ENCODE measurements at regions not wholly inside any gene's neighbourhood (a gene's known extent, or its start where the extent isn't known, plus 50 kb on each side); places are given as distances from the start of the nearest gene placed in this dataset.
"Not testable (repeated sequence)": the region's sequence is repeated elsewhere in the genome, so short reads cannot be mapped to it uniquely, and the experiment has no call there.

DNA sequence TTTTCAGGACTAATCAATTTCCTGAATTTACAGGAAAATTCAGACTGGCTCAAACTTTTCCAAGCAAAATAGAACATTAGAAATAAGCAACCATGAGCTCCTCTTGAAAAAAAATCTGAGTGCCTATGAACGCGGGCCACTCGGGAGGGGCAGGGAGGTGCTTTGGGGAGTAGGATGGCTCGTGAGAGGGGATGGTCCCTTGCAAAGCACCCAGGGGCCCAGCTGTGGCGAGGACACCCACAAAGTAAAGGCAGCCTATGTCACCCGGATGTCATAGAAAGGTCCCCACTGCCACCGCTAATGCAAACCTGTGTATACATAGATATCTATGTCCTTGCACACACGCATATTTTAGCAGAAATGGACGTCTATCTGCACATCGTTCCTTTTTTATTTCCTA, 309.9 kb downstream of the ADGRD1 start:
- H3K27me3 ChIP-seq = no peaks in the 10 kb centered on the region

DNA sequence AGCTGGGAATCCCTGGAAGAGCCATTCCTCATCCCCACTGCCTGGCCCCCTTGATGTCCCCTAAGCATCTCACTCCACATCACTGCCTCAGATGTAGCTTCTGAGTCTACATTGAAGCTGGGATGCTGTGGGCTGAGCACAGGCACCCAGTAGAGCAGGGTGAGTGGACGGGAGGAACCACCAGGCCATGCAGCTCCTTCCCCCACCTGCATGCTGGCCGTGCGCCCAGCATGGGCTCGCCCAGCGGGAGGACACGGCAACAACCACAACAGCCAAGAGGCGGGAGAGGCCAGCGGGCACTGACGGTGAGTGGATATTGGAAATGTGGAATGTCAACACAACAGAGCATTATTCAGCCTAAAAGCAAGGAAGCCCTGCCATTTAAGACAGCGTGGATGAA, 310.9 kb downstream of the ADGRD1 start:
- no peaks in the 10 kb centered on the region for H3K4me1 ChIP-seq
- no peaks in the 10 kb centered on the region for H3K36me3 ChIP-seq
- no peaks in the 10 kb centered on the region for H3K9me3 ChIP-seq
- H3K27ac ChIP-seq = no peak overlapping the region
- no peak overlapping the region for H3K4me2 ChIP-seq
- no peaks in the 10 kb centered on the region for H4K20me1 ChIP-seq
- no peak overlapping the region for H3K9ac ChIP-seq
- H3K27me3 ChIP-seq = no peaks in the 10 kb centered on the region
- no peak for TF ChIP-seq Cebpa-rat (IDR thresholded peaks at IDR 0.05)
- H3K4me3 ChIP-seq = no peak overlapping the region

More for the DNA sequence above, 309.9 kb downstream of the ADGRD1 start:
- H3K4me3 ChIP-seq = no peak overlapping the region
- H3K9me3 ChIP-seq = no peaks in the 10 kb centered on the region
- H4K20me1 ChIP-seq = no peaks in the 10 kb centered on the region
- TF ChIP-seq Cebpa-rat (IDR thresholded peaks at IDR 0.05) = no peak
- no peaks in the 10 kb centered on the region for H3K36me3 ChIP-seq
- no peak overlapping the region for H3K9ac ChIP-seq
- H3K4me2 ChIP-seq = no peak overlapping the region
- H3K27ac ChIP-seq = no peak overlapping the region
- H3K4me1 ChIP-seq = no peaks in the 10 kb centered on the region

DNA sequence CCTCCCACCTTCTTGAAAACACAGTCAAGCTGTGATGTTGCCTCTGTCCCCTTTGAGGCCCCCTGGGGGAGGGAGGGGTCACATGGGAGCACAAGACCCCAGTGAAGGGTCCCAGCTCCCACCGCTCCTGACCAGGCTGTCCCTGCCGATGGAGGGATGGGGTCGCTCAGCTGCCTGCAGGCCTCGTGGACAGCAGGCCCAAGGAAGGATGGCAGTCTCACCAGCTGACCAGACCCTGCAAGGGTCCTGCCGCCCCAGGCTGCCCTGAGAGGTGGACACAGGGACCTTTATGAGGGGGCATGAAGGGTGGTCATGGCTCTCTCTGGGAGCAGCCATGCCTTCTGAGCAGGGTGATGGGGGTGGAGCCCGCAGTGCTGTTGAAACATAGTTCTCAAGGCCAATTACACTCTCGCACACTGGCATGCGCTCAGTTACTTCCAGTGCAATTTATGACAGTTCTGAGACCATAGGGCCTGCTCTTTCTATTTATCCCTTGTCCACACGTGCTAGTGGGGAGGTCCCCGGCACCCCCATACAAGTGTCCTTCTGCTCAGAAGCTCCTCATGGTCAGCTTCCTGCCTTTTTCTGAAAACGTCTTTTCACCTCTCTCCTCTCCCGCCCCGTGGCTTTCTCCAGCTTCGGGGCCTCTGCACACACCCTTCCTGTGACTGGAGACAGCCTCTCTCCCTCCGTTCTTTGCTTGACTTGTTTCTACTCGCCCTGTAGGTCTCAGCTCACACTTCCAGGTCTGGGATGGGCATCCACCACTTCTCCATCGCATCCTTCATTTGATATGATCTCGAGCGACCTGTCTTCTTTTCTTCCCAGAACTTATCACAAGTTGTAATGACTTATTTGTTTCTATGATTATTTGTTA, 313.1 kb downstream of the ADGRD1 start:
- no peak overlapping the region for H3K27ac ChIP-seq
- no peaks in the 10 kb centered on the region for H3K36me3 ChIP-seq

DNA sequence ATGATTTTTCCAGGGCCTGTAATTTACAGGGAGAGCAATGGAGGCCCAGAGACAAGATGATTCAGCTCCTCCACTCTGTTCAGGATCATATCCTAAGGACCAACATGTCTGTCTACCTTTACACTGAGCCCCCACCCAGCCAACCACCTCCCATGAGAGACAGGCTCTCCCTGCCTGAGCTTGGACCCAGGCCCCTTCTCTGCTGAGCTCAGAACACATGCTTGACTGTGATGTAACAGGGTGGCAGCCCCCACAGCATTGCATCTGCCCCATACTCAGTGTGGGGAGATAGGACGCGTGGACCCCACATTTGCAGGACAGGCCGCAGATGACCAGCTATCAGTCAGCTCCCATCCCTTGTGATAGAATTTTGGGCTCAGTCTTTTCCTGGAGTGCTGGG, 313.9 kb downstream of the ADGRD1 start:
- H3K27me3 ChIP-seq = no peaks in the 10 kb centered on the region
- H3K9me3 ChIP-seq = no peaks in the 10 kb centered on the region
- H3K4me2 ChIP-seq = no peak overlapping the region
- no peak overlapping the region for H3K9ac ChIP-seq
- TF ChIP-seq Cebpa-rat (IDR thresholded peaks at IDR 0.05) = no peak
- no peak overlapping the region for H3K27ac ChIP-seq
- no peaks in the 10 kb centered on the region for H4K20me1 ChIP-seq
- H3K4me3 ChIP-seq = no peak overlapping the region
- no peaks in the 10 kb centered on the region for H3K36me3 ChIP-seq
- H3K4me1 ChIP-seq = peaks cover 7% of the 10 kb centered on the region

More for the DNA sequence above, 313.1 kb downstream of the ADGRD1 start:
- no peak for TF ChIP-seq Cebpa-rat (IDR thresholded peaks at IDR 0.05)
- no peaks in the 10 kb centered on the region for H4K20me1 ChIP-seq
- H3K27me3 ChIP-seq = no peaks in the 10 kb centered on the region
- no peak overlapping the region for H3K4me3 ChIP-seq
- peaks cover 7% of the 10 kb centered on the region for H3K4me1 ChIP-seq
- H3K9me3 ChIP-seq = no peaks in the 10 kb centered on the region
- H3K4me2 ChIP-seq = no peak overlapping the region
- no peak overlapping the region for H3K9ac ChIP-seq

DNA sequence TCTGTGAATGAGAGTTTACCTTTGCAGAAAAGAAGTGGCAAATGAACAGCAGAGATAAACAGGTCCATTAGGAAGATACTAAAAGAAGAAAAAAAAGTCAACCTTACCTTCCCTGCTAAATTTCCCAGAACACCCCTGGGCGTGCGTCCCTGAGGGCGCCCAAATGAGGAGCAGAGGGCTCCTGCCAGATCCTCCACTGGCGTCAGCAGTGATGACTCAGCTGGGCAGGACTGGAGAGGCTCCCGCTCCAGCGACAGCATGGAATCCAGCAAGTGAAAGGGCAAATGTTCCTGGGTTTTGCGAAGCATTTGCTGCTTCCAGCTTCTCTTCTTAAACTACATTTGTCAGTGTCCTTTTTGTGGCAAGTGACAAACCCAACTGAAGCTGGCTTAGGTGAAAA, 314.4 kb downstream of the ADGRD1 start:
- H3K9ac ChIP-seq, H3K4me2 ChIP-seq: not testable (repeated sequence)

DNA sequence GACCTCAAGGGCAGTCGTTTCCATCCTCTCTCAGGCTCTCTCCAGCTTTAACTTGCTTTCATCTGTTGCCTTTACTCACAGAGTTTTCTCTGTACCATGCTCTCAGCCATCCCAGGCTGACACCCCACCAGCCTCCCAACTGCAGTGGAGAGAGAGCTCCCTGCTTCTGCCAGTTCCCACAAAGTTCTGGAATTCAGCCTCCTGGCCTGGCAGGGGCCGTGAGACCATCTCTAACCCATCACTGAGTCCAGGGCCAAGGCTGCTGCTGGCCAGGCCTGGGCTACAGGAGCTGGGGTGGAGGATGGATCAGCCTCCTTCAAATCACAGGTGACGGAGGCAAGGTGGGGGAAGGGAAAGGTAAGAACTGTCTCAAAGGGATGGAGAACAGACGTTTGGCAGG, 314.9 kb downstream of the ADGRD1 start:
- not testable (repeated sequence) for H3K4me1 ChIP-seq, H3K27ac ChIP-seq, H3K4me2 ChIP-seq, H3K27me3 ChIP-seq, H4K20me1 ChIP-seq, H3K9ac ChIP-seq, H3K4me3 ChIP-seq, H3K9me3 ChIP-seq, H3K36me3 ChIP-seq

More for the DNA sequence above, 314.4 kb downstream of the ADGRD1 start:
- not testable (repeated sequence) for H3K9me3 ChIP-seq, H3K4me1 ChIP-seq, H3K27ac ChIP-seq, H3K4me3 ChIP-seq, H3K36me3 ChIP-seq, H3K27me3 ChIP-seq, H4K20me1 ChIP-seq

DNA sequence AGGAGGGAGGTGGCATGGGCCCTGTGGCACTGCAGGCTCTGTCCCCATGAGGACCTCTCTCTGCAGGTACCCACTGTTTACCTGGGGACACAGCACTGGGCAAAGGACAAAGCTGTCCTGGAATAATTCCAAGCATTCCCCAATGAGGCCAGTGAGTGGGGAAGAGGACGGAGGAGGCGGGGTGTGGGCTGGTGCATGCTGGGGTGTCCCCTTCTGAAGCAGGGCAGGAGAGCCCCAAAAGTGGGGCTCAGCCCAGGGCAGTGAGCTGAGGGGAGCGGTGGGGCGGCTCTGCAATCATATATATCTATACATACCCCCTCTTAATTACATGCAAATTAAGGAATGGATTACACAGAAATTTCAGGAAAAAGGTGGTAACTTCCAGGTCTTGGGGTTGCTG, 315.8 kb downstream of the ADGRD1 start:
- no peak for TF ChIP-seq Cebpa-rat (IDR thresholded peaks at IDR 0.05)
- Histone ChIP-seq H3K4me1 (peaks cover 7% of the 10 kb centered on the region), H3K27ac (no peak overlapping the region), H3K9me3 (no peaks in the 10 kb centered on the region), H3K36me3 (no peaks in the 10 kb centered on the region), H3K27me3 (no peaks in the 10 kb centered on the region), H3K4me3 (no peak overlapping the region), H3K4me2 (no peak overlapping the region), H3K9ac (no peak overlapping the region), H4K20me1 (no peaks in the 10 kb centered on the region)

DNA sequence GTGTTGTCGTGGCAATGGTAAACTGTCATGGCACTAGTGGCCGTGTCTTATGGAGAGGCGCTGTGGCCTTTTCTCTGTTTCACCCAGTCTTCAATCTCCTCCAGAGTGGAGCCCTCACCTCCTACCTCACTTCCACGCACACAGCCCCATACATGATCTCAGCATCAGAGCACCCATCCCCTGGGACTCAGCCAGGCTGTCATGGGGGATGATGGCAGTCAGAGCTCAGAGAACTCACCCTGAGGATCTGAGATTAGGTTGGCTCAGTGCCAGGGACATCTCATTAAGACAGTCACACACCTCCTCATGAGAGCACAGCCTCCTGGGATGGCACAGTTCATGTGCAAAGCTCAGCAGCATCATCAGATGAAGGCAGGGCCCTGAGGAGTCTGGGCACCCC, 316.3 kb downstream of the ADGRD1 start:
- H3K9me3 ChIP-seq, H3K4me1 ChIP-seq, H3K27me3 ChIP-seq: not testable (repeated sequence)

DNA sequence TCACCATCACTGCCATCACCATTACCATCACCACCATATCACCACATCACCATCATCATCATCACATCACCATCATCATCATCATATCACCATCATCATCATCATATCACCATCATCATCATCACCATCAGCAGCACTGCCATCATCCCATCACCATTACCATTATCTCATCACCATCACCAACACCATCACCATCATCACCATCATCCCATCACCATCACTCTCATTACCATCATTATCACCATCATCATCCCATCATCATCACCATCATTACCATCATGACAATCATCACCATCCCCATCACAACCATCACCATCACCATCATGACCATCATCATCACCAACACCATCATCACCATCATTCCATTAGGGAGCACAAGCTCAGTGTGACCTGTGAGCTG, 318.0 kb downstream of the ADGRD1 start:
- Histone ChIP-seq H3K36me3 (no peaks in the 10 kb centered on the region), H4K20me1 (no peaks in the 10 kb centered on the region), H3K9ac (no peak overlapping the region), H3K9me3 (no peaks in the 10 kb centered on the region), H3K4me3 (no peak overlapping the region), H3K27me3 (no peaks in the 10 kb centered on the region), H3K4me1 (peaks cover 7% of the 10 kb centered on the region), H3K4me2 (no peak overlapping the region), H3K27ac (no peak overlapping the region)
- TF ChIP-seq Cebpa-rat (IDR thresholded peaks at IDR 0.05) = no peak

More for the DNA sequence above, 316.3 kb downstream of the ADGRD1 start:
- not testable (repeated sequence) for H3K9ac ChIP-seq, H3K4me3 ChIP-seq, H4K20me1 ChIP-seq, H3K4me2 ChIP-seq, H3K36me3 ChIP-seq, H3K27ac ChIP-seq

DNA sequence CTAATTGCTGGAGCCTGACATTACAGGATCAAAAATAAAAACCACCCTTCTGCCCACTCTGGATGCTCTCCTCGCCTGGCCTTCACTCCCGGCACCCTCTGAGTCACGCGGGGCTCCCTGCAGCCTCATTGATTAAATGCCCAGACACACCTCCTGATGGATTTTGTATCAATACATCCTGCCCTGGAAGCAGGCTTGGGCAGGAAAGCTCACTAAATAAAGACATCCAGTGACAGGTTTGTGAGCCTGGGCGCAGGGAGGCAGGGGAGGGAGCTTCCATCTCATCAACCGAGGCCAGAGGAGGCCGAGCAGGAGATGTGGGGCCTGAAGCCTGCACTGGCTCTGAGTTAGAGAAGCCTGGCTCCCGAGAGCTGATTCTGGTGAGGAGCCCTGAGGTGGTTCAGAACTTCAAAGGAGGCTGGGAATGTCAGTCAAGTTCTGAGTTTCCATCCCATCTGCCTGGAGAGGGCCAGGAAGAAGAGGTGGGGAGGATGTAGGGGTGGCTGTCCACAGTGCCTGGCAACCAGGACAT, 318.6 kb downstream of the ADGRD1 start:
- not testable (repeated sequence) for H3K4me2 ChIP-seq, H3K27ac ChIP-seq, H3K4me1 ChIP-seq, H4K20me1 ChIP-seq, H3K27me3 ChIP-seq, H3K36me3 ChIP-seq, H3K9ac ChIP-seq, H3K9me3 ChIP-seq, H3K4me3 ChIP-seq

Data from BLaER1 (cell line).